ENCODE measurements at regions not wholly inside any gene's neighbourhood (a gene's known extent, or its start where the extent isn't known, plus 50 kb on each side); places are given as distances from the start of the nearest gene placed in this dataset.

DNA sequence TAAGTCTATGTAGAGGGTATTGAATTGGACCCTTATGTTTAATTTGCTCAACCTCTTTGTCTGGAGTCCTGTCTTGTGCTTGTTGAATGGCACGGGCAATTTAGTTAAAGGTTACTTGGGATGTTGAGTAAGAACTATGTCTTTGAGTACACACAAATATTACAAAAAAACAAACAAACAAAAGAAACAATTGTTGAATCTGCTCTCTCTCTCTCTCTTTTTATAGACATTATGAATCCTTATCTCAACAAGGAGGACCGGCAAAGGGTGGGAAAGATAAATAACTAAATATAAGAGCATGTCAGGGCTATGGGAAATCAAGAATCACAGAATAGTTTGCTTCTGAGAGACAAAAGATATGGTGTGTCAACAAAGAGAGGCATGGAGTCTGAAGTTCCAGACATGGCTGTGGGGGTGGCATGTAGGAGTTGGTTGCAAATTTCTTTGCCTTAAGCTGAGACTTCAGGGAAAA lies 608.6 kb downstream of the UTRN start:
- Histone ChIP-seq H3K4me1 (ENCODE audit: insufficient read depth, low read length) (peaks cover 9% of the 10 kb centered on the region), H3K27me3 (ENCODE audit: insufficient read depth, low read length) (no peaks in the 10 kb centered on the region), H3K9me3 (ENCODE audit: low read length) (no peaks in the 10 kb centered on the region), H2AFZ (ENCODE audit: low read depth, low read length) (no peak overlapping the region), H3K36me3 (ENCODE audit: insufficient read depth, low read length) (no peaks in the 10 kb centered on the region), H3K4me3 (ENCODE audit: low read length) (no peak overlapping the region)

DNA sequence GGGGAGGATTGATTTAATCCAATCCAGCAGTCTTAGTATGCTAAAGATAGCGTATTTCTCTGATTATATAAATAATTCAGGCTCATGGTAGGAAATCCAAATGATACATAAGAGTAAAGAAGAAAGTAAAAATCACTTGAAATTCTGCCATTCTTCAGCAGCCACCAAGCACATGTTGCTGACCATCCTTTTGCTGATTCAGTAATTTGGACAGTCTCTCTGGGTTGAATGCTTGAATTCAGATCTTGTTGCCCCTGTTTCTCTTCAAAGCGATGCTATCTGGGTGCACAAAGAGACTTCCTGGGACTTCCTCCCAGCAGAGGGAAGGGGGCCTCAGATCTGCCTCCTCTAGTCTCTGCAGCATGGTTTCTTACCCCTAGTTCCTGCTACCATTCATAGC lies 609.1 kb downstream of the UTRN start:
- H3K9me3 ChIP-seq (ENCODE audit: low read length), result no peaks in the 10 kb centered on the region
- H3K4me1 ChIP-seq (ENCODE audit: insufficient read depth, low read length), result peaks cover 9% of the 10 kb centered on the region
- H3K27me3 ChIP-seq (ENCODE audit: insufficient read depth, low read length), result no peaks in the 10 kb centered on the region
- no peak overlapping the region for H2AFZ ChIP-seq (ENCODE audit: low read depth, low read length)
- H3K4me3 ChIP-seq (ENCODE audit: low read length), result no peak overlapping the region
- no peaks in the 10 kb centered on the region for H3K36me3 ChIP-seq (ENCODE audit: insufficient read depth, low read length)

- H3K4me3 ChIP-seq (ENCODE audit: low read length), result no peak overlapping the region
- no peaks in the 10 kb centered on the region for H3K9me3 ChIP-seq (ENCODE audit: low read length)
- no peaks in the 10 kb centered on the region for H3K27me3 ChIP-seq (ENCODE audit: insufficient read depth, low read length)
- peaks cover 9% of the 10 kb centered on the region for H3K4me1 ChIP-seq (ENCODE audit: insufficient read depth, low read length)
- H2AFZ ChIP-seq (ENCODE audit: low read depth, low read length), result peak overlapping the region; percentile 10
- no peaks in the 10 kb centered on the region for H3K36me3 ChIP-seq (ENCODE audit: insufficient read depth, low read length)
These were observed 610.5 kb downstream of the UTRN start for GRCh38 chr6:144895313-144896278.

DNA sequence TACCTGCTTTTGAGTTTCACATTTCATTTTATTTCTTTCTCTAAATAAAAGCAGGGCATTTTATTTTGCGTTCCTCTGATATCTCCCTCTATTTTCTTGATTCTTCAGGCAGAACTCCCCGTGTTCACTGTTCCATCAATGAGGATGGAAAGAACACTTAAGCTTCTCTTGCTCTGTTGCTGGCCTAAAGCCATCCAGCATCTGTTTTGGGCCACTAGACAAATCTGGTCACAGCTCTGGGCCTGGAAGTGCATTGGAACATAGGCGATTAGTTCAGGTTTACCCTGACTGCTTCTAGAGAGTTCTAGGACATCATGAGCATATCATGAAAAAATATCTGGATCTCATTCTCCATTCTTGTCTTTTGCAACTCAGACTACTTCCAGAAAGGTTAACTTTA lies 611.2 kb downstream of the UTRN start:
- Histone ChIP-seq H3K4me3 (ENCODE audit: low read length) (no peak overlapping the region), H3K27me3 (ENCODE audit: insufficient read depth, low read length) (no peaks in the 10 kb centered on the region), H2AFZ (ENCODE audit: low read depth, low read length) (peak overlapping the region; percentile 10), H3K36me3 (ENCODE audit: insufficient read depth, low read length) (no peaks in the 10 kb centered on the region), H3K9me3 (ENCODE audit: low read length) (no peaks in the 10 kb centered on the region), H3K4me1 (ENCODE audit: insufficient read depth, low read length) (peaks cover 9% of the 10 kb centered on the region)

DNA sequence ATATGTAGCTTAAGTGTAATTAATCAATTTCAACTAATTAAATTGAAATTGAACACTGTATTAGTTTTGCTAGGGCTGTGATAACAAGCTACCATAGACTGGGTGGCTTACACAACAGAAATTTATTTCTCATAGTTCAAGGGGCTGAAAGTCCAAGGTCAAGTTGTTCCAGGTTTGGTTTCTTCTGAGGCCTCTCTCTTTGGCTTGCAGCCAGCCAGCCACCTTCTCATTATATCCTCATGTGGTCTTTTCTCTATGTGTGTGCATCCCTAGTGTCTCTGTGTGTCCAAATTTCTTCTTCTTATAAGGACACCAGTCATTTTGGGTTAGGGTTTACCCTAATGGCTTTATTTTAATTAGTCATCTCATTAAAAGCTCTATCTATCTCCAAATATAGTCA lies 611.7 kb downstream of the UTRN start:
- Histone ChIP-seq H3K9me3 (ENCODE audit: low read length) (no peaks in the 10 kb centered on the region), H2AFZ (ENCODE audit: low read depth, low read length) (no peak overlapping the region), H3K4me3 (ENCODE audit: low read length) (no peak overlapping the region), H3K27me3 (ENCODE audit: insufficient read depth, low read length) (no peaks in the 10 kb centered on the region), H3K36me3 (ENCODE audit: insufficient read depth, low read length) (no peaks in the 10 kb centered on the region), H3K4me1 (ENCODE audit: insufficient read depth, low read length) (peaks cover 9% of the 10 kb centered on the region)

- Histone ChIP-seq H3K4me3 (ENCODE audit: low read length) (no peak overlapping the region), H3K4me1 (ENCODE audit: insufficient read depth, low read length) (peaks cover 9% of the 10 kb centered on the region), H3K36me3 (ENCODE audit: insufficient read depth, low read length) (no peaks in the 10 kb centered on the region), H3K9me3 (ENCODE audit: low read length) (no peaks in the 10 kb centered on the region), H2AFZ (ENCODE audit: low read depth, low read length) (no peak overlapping the region), H3K27me3 (ENCODE audit: insufficient read depth, low read length) (no peaks in the 10 kb centered on the region)
These were observed 612.3 kb downstream of the UTRN start for GRCh38 chr6:144897441-144897921.

GRCh38 chr6:144898052-144898689 lies 613.0 kb downstream of the UTRN start:
- no peak overlapping the region for H2AFZ ChIP-seq (ENCODE audit: low read depth, low read length)
- no peak overlapping the region for H3K4me3 ChIP-seq (ENCODE audit: low read length)
- no peaks in the 10 kb centered on the region for H3K9me3 ChIP-seq (ENCODE audit: low read length)
- no peaks in the 10 kb centered on the region for H3K27me3 ChIP-seq (ENCODE audit: insufficient read depth, low read length)
- peaks cover 9% of the 10 kb centered on the region for H3K4me1 ChIP-seq (ENCODE audit: insufficient read depth, low read length)
- no peaks in the 10 kb centered on the region for H3K36me3 ChIP-seq (ENCODE audit: insufficient read depth, low read length)

DNA sequence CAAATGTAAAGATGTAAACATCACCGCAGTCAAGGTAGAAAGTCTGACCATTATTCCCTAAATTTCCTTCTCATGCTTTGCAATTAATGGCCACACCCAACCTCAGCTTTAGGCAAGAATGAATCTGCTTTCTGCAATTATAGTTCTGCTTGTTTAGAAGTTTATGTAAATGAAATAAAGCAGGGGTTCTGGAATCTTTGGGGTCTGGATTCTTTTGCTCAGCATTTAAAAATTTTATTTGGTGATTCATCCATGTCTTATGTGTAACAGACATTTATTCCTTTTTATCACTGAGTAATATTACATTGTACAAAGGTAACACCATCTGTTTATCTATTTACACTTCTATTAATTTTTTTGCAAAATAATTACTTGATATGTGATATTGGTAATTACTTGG lies 613.6 kb downstream of the UTRN start:
- Histone ChIP-seq H3K4me1 (ENCODE audit: insufficient read depth, low read length) (peaks cover 9% of the 10 kb centered on the region), H3K36me3 (ENCODE audit: insufficient read depth, low read length) (no peaks in the 10 kb centered on the region), H2AFZ (ENCODE audit: low read depth, low read length) (no peak overlapping the region), H3K27me3 (ENCODE audit: insufficient read depth, low read length) (no peaks in the 10 kb centered on the region), H3K9me3 (ENCODE audit: low read length) (peaks cover 2% of the 10 kb centered on the region), H3K4me3 (ENCODE audit: low read length) (no peak overlapping the region)

DNA sequence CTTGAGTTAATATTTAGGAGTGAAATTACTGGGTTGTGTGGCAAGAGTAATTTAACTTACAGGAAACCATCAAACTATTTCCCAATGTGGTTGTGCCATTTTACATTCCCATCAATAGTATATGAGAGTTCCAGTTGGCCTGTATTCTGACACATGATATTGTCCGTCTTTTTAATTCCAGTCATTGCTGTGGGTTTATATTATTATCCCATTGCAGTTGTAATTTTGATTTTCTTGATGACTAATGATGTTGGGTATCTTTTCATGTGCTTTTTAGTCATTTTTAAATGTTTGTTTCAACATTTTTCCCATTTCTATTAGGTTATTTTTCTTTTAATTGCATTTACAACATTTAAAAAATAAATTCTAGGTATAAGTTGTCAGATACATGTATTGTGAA lies 614.0 kb downstream of the UTRN start:
- Histone ChIP-seq H3K27me3 (ENCODE audit: insufficient read depth, low read length) (no peaks in the 10 kb centered on the region), H3K4me1 (ENCODE audit: insufficient read depth, low read length) (peaks cover 9% of the 10 kb centered on the region), H3K4me3 (ENCODE audit: low read length) (no peak overlapping the region), H3K9me3 (ENCODE audit: low read length) (peaks cover 2% of the 10 kb centered on the region), H2AFZ (ENCODE audit: low read depth, low read length) (no peak overlapping the region), H3K36me3 (ENCODE audit: insufficient read depth, low read length) (no peaks in the 10 kb centered on the region)

DNA sequence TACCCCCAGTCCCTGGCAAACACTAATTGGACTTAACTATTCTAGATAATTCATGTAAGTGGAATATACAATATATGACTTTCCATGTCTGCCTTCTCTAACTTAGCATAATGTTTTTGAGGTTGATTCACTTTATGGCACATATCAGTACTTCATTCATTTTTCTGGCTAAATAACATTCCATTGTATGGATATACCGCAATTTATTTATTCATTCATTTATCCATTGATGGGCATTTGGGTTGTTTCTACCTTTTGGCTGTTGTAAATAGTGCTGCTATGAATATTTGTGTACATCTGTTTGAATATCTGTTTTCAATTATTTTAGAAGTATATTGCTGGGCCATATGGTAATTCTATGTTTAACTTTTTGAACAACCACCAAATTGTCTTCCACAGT lies 616.3 kb downstream of the UTRN start:
- no peak overlapping the region for H3K4me3 ChIP-seq (ENCODE audit: low read length)
- H3K36me3 ChIP-seq (ENCODE audit: insufficient read depth, low read length), result no peaks in the 10 kb centered on the region
- H3K9me3 ChIP-seq (ENCODE audit: low read length), result peaks cover 2% of the 10 kb centered on the region
- peaks cover 9% of the 10 kb centered on the region for H3K4me1 ChIP-seq (ENCODE audit: insufficient read depth, low read length)
- no peak overlapping the region for H2AFZ ChIP-seq (ENCODE audit: low read depth, low read length)
- no peaks in the 10 kb centered on the region for H3K27me3 ChIP-seq (ENCODE audit: insufficient read depth, low read length)

- H3K9me3 ChIP-seq (ENCODE audit: low read length), result peaks cover 2% of the 10 kb centered on the region
- H3K36me3 ChIP-seq (ENCODE audit: insufficient read depth, low read length), result no peaks in the 10 kb centered on the region
- no peaks in the 10 kb centered on the region for H3K27me3 ChIP-seq (ENCODE audit: insufficient read depth, low read length)
- H3K4me1 ChIP-seq (ENCODE audit: insufficient read depth, low read length), result peaks cover 4% of the 10 kb centered on the region
- H2AFZ ChIP-seq (ENCODE audit: low read depth, low read length), result no peak overlapping the region
- no peak overlapping the region for H3K4me3 ChIP-seq (ENCODE audit: low read length)
These were observed 622.9 kb downstream of the UTRN start for GRCh38 chr6:144908004-144908403.

DNA sequence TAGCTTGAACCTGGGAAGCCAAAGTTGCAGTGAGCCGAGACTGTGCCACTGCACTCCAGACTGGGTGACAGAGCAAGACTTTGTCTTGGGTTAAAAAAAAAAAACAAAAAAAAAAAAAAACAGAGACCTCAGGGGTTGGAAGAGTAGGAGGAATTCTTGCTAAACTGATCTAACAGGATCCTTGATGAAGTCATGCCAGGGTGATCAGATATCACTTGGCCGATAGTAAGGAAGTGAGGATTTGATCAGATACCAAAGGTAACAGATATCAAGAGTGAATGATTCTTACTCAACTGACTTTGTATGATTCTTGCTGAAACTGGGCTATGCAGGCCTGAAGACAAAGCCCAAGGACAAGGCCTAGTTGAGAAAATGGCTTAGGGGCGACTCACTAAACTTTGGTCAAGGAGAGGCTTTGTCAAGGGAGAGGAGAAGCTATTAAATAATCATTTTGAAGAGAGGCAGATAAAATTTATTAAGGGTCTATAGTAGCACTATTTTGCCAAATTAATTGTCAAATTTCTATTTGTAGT lies 624.7 kb downstream of the UTRN start:
- no peaks in the 10 kb centered on the region for H3K27me3 ChIP-seq (ENCODE audit: insufficient read depth, low read length)
- H3K9me3 ChIP-seq (ENCODE audit: low read length), result no peaks in the 10 kb centered on the region
- H3K4me3 ChIP-seq (ENCODE audit: low read length), result no peak overlapping the region
- no peaks in the 10 kb centered on the region for H3K36me3 ChIP-seq (ENCODE audit: insufficient read depth, low read length)
- no peak overlapping the region for H2AFZ ChIP-seq (ENCODE audit: low read depth, low read length)
- peaks cover 4% of the 10 kb centered on the region for H3K4me1 ChIP-seq (ENCODE audit: insufficient read depth, low read length)

DNA sequence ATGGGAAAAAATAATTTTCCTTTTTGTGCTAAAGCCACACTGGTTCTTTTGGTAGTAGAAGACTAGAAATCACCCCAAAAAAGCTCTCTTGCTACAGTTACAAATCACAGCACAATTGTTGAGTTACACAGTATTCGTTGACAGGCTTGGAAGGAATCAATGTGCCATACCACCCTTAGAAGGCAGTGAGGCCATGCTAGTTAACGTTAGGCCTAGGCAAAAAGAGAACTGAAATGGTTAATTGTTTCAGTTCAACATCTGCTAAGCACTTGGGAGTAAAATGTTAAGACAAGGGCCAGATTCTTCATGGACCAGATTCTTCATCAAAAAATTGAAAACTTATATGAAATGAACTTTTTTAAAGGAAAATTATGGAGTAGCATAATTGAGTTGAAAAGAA lies 626.2 kb downstream of the UTRN start:
- Histone ChIP-seq H3K4me1 (ENCODE audit: insufficient read depth, low read length) (peaks cover 4% of the 10 kb centered on the region), H3K36me3 (ENCODE audit: insufficient read depth, low read length) (no peaks in the 10 kb centered on the region), H3K4me3 (ENCODE audit: low read length) (no peak overlapping the region), H3K27me3 (ENCODE audit: insufficient read depth, low read length) (no peaks in the 10 kb centered on the region), H3K9me3 (ENCODE audit: low read length) (no peaks in the 10 kb centered on the region), H2AFZ (ENCODE audit: low read depth, low read length) (no peak overlapping the region)

Measured in neuron (in vitro differentiated cells).